HG03575 (cell line): ENCODE measurements at regions not wholly inside any gene's neighbourhood (a gene's known extent, or its start where the extent isn't known, plus 50 kb on each side); places are given as distances from the start of the nearest gene placed in this dataset.

Experiments used
- ATAC-seq: cut with Tn5 transposase; IDR thresholded peaks from one replicate; pipeline ENCODE4 v1.9.1; 2021; ENCODE audit not compliant: unreplicated experiment, insufficient number of reproducible peaks, low FRiP score; ENCODE audit errors: extremely low read depth

- no peak for ATAC-seq
Measured at GRCh38 chr16:73739049-73739769, 557.4 kb upstream of the PSMD7 start.

DNA sequence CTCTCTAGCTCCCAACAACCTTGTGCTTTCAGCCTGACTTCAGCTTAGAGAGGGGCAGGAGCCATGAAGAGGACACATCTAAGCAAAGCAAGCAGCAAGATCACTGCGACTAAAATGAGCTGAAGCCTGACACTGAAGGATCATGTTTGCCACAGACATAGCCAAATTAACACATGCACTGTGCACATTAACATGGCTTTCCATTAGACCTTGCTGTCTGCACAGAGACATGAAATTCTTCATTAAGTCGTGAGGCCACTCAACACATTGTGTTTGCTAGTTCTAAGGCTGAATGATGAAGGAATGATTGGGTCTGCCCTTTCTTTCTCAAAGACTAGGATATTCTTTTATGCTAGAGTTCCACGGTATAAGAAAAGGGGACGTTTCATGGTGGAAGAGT lies 558.3 kb upstream of the PSMD7 start:
- ATAC-seq: no peak

GRCh38 chr16:73737637-73738036 lies 559.0 kb upstream of the PSMD7 start:
- no peak for ATAC-seq

GRCh38 chr16:73735954-73736353 lies 560.7 kb upstream of the PSMD7 start:
- ATAC-seq: no peak

DNA sequence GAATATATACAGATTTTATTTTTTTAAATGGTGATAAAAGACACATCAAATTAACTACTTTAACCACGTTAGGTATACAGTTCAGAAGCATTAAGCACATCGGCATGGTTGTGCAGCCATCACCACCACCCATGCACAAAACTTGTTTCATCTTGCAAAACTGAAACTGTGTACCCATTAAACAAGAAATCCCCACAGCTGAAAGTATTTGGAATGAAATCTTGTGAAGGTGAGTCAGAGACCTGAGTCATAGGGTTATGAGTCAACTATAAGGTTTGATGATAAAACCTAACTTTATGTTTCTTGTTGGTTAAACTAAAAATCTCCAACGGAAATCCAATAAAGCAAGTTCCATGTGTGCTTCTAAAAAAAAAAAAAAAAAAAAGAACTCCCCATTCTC lies 561.6 kb upstream of the PSMD7 start:
- ATAC-seq: no peak

- no peak for ATAC-seq
Measured at GRCh38 chr16:73732681-73733080, 563.9 kb upstream of the PSMD7 start.

DNA sequence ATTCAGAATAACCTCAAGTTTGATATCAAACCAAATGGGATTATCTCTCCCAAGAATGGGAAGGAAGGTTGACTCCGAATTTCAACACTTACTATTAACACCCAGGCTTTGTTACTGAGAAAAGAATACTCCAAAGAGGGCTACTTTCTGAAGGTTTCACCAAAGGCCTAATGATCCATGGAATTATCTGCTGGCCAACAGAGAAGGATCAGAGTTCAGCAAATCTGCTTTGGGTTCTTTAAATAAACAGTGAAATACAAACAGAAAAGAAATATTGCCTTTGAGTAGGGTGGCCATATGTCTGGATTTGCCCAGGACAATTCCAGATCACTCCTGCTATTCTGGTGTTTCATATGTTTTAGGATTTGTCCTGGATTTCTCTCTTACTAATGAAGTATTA lies 564.5 kb upstream of the PSMD7 start:
- no peak for ATAC-seq

DNA sequence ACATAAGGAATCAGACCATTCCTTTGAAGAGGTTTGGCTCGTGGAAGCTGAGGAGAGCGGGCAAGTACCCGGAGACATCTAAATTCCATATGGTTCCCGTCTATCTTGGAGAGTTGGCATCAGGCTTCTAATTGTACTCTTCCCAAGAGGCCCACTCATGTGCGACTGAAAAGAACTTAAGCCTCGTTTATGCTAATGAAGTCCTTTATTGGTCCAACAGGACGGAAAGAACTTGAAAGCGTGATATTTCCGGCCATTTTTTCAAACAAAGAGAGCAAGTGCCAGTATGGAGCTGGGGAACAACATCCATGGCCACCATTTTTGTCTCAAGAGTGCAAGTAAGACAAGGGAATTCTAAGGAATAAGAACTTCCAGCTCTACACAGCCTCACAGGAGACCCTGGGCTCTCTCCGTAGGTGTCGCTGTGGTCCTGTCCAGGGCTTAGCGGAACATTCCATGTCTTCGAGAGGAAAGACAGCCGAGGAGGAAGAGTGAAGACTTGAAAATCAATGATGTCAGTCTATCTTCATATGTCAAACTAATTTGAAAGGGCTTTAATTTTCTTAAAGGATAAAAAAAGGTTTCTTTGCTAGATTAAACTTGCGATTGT lies 566.0 kb upstream of the PSMD7 start:
- no peak for ATAC-seq

DNA sequence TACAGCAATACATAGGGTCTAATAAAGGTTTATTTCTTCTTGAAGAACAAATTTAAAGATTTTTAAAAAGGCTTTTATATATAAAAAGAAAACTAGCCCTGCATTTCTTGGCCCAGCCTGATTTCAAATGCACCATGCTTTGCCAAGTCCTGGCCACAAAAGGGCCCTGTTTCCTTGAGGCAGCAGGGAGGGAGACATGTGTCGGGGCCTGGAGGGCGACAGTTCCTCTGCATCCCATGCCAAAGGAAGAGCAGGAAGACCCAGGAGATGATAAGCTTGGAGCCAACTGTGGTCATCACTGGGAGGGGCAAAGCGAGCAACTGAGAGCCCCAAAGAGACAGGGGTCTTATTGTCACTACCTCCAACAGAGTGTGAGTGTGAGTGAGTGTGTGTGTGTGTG lies 571.5 kb upstream of the PSMD7 start:
- ATAC-seq: no peak

DNA sequence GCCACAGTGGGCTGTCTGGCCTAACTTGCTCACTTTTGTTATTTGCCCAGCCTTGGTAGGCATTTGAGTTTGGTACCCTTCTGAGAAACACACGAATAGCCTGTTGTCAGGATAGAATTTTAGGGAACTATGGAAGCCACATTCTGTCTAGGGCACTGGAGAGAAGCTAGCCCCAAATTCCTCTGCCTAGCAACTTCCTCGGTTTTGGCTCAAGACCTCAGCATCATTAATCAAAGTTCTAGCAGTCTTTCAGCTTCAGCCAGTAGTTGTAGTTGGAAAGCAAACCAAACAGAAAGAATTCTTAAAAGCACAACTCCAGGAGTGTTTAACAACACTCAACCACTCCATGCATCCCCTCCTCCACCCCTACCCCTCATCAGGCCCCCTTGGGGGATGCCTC lies 572.1 kb upstream of the PSMD7 start:
- no peak for ATAC-seq

GRCh38 chr16:73717266-73717974 lies 579.2 kb upstream of the PSMD7 start:
- no peak for ATAC-seq

- no peak for ATAC-seq
Measured at GRCh38 chr16:73714976-73715375, 581.6 kb upstream of the PSMD7 start.

DNA sequence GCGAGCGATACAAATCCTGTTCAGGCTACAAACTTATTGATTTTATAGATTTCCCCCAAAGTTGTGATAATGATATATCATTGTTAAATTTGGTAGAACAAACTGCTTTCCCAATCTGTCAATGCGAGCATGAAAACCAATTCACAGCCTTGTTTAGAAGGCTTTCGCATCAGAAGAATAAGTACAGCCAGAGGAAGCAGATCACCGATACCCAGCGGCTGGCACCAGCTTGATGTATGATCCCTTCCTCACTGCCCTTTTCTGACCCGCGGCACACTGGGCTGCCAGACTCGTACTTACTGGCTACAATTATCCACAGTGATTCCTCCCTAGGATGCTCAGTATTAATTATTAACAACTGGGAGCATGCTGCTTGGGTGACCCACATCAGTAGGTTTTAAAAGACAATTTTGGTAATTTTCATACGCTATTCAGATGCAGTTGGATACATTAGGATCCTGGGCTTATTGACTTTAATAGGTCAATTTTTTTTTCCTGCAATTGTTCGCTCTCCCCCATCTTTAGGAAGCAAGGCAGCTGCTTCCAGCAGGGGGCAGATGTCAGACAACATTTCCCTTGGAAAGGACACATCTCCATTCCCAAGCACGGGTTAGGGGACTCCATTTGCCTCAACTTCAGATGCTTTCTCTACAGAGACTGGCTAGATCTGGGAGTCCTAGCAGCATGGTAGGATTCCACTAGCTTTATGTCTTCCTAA lies 582.7 kb upstream of the PSMD7 start:
- ATAC-seq: no peak

GRCh38 chr16:73713251-73713650 lies 583.4 kb upstream of the PSMD7 start:
- no peak for ATAC-seq

DNA sequence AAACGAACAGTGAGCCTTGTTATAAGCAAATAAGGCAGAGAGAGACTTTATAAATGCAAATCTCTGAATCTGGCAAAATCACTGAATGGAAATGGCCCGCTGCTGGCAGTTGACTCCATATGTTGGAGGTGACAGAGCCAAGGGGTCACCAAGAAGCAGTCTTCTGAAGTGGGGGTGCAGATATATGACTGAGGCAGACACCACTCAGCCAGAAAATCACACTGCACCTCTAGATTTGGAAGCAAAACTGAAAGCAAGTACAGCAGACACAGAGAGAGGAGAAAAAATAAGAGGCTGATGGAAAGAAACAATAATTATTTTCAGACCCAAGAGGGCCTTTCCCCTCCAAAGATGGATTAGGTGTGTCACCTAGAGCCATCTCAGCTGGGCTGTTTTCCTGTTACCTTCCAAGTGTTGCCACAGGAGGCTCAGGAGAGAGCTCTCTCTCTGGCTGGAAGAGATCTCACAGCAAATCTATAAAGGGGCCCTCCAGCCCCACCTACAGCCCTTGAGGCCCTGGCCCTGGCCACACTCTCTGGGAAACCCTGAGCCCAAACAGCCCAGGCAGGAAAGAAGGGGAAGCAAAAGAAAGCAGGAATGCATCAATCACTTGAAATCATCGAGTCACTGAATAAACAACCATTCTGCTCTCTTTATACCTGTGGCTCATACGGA lies 585.1 kb upstream of the PSMD7 start:
- ATAC-seq: no peak

GRCh38 chr16:73710526-73710925 lies 586.1 kb upstream of the PSMD7 start:
- no peak for ATAC-seq

GRCh38 chr16:73707863-73708262 lies 588.8 kb upstream of the PSMD7 start:
- ATAC-seq: no peak

GRCh38 chr16:73703891-73704290 lies 592.7 kb upstream of the PSMD7 start:
- ATAC-seq: no peak

GRCh38 chr16:73697336-73697735 lies 599.3 kb upstream of the PSMD7 start:
- no peak for ATAC-seq
